Ovary (tissue), 7 donors: ENCODE measurements at regions not wholly inside any gene's neighbourhood (a gene's known extent, or its start where the extent isn't known, plus 50 kb on each side); places are given as distances from the start of the nearest gene placed in this dataset.

Experiments used
- DNase-seq, 5 donors: peaks; one replicate each; pipeline ENCODE4 v3.0.0-alpha.2; 2019 to 2020
- H3K27ac ChIP-seq, 2 donors: fragments of 200-600 bp; one replicate each; pipeline versions ENCODE4 v1.5.1 to v1.8.0; 2019 to 2022
- H3K27me3 ChIP-seq: fragments of 200-600 bp; one replicate; pipeline ENCODE4 v1.8.0; 2022
- H3K36me3 ChIP-seq: fragments of 200-600 bp; sonication (generic); one replicate; pipeline ENCODE4 v1.5.1; 2019
- H3K4me1 ChIP-seq: one replicate; pipeline ENCODE4 v1.8.1; 2013; ENCODE audit warnings: mild to moderate bottlenecking, moderate library complexity; ENCODE audit not compliant: insufficient read depth
- H3K4me3 ChIP-seq: fragments of 200-600 bp; sonication (generic); one replicate; pipeline ENCODE4 v1.5.1; 2017
- H3K9me3 ChIP-seq, 2 donors: fragments of 200-600 bp in 1 of 2; sonication (generic) in 1 of 2; one replicate each; pipeline versions ENCODE4 v1.5.1 to v1.8.1; 2013 to 2019; ENCODE audit warnings: mild to moderate bottlenecking in 1 of 2, moderate library complexity in 1 of 2
- CTCF ChIP-seq, 3 donors: fragments of 450-650 bp in 2 of 3; fragments of 200-600 bp in 1 of 3; IDR thresholded peaks; one replicate each; pipeline versions ENCODE4 v1.5.1 to v1.8.0; 2016 to 2022; ENCODE audit warnings: antibody characterized with exemption in 3 of 3, mild to moderate bottlenecking in 1 of 3
- EP300 ChIP-seq: sonication (generic); formaldehyde crosslinking; IDR thresholded peaks from one replicate; pipeline ENCODE4 v1.6.1; 2017; ENCODE audit warnings: antibody characterized with exemption
- POLR2A ChIP-seq: fragments of 450-650 bp; IDR thresholded peaks from one replicate; pipeline ENCODE4 v1.6.1; 2017; ENCODE audit warnings: antibody characterized with exemption, mild to moderate bottlenecking, moderate library complexity
- WGBS, 3 donors: extraction: QIAGEN DNeasy Blood & Tissue Kit in 1 of 3; methylation state at CpG; one replicate each; pipeline versions ENCODE4 v1.1.5 to v1.1.7; 2013 to 2017; 5-methylcytosine and 5-hydroxymethylcytosine counted together
- intact Hi-C, 4 donors: fragments of 100-400 bp; cut with DNase I; formaldehyde crosslinking; loops; one replicate each; pipeline versions ENCODE4 v1.11.0 to v1.15.1; 2022 to 2023
- donor health status: DM: no; HTN: no; CAD: no; lungs with moderate emphysema.
- donor health status: DM: no; HTN: no; CAD: no.
- donor health status: Bipolar disorder and iron deficiency.
- donor health status: DM: no; HTN: no; CAD: no.
- donor health status: DM: yes; HTN: yes; CAD: no.

- Histone ChIP-seq H3K9me3 (no peaks in the 10 kb centered on the region), H3K36me3 (no peaks in the 10 kb centered on the region), H3K4me1 (peaks cover 6% of the 10 kb centered on the region), H3K27me3 (no peaks in the 10 kb centered on the region), H3K4me3 (no peak overlapping the region), H3K27ac (no peak overlapping the region)
- intact Hi-C loops: no loop called here
- TF ChIP-seq POLR2A: no peak
- TF ChIP-seq CTCF (IDR thresholded peaks at IDR 0.05): no peak
- no peak for TF ChIP-seq EP300
- 87 to 94% (median 89%) methylated on average over 4 of the region's 4 CpGs for WGBS, 3 donors
- no peak for DNase-seq
These were observed 58.0 kb downstream of the SYNE3 start for GRCh38 chr14:95458459-95458858.

- intact Hi-C loops: no loop called here
- no peak for DNase-seq
- Histone ChIP-seq H3K4me3 (no peak overlapping the region), H3K4me1 (peaks cover 16% of the 10 kb centered on the region), H3K9me3 (no peaks in the 10 kb centered on the region), H3K27me3 (no peaks in the 10 kb centered on the region), H3K36me3 (no peaks in the 10 kb centered on the region), H3K27ac (no peak overlapping the region)
- 88 to 93% (median 89%) methylated on average over 8 of the region's 8 CpGs for WGBS, 3 donors
- TF ChIP-seq POLR2A: no peak
These were observed 60.2 kb downstream of the SYNE3 start for GRCh38 chr14:95456281-95456680.

GRCh38 chr14:95455246-95455645 is 61.2 kb downstream of the SYNE3 start:
- 90 to 97% (median 95%) methylated on average over 17 of the region's 17 CpGs for WGBS, 3 donors
- no peak for DNase-seq
- Histone ChIP-seq H3K4me3 (no peak overlapping the region), H3K36me3 (no peaks in the 10 kb centered on the region), H3K4me1 (peaks cover 14% of the 10 kb centered on the region), H3K27me3 (no peaks in the 10 kb centered on the region), H3K9me3 (no peaks in the 10 kb centered on the region), H3K27ac (no peak overlapping the region)
- intact Hi-C loops: no loop called here
- TF ChIP-seq EP300 (no peak), CTCF (IDR thresholded peaks at IDR 0.05) (no peak), POLR2A (no peak)

GRCh38 chr14:95453713-95453980 is 62.8 kb downstream of the SYNE3 start:
- TF ChIP-seq EP300 (no peak), POLR2A (no peak), CTCF (IDR thresholded peaks at IDR 0.05) (no peak)
- Histone ChIP-seq H3K27me3 (no peaks in the 10 kb centered on the region), H3K27ac (no peak overlapping the region), H3K4me3 (no peak overlapping the region), H3K36me3 (no peaks in the 10 kb centered on the region), H3K9me3 (no peaks in the 10 kb centered on the region), H3K4me1 (peaks cover 14% of the 10 kb centered on the region)
- DNase-seq: no peak
- intact Hi-C loops: no loop called here
- WGBS, 3 donors: 89 to 100% (median 94%) methylated on average over 1 of the region's 1 CpG

GRCh38 chr14:95452893-95453712 is 63.3 kb downstream of the SYNE3 start:
- no peaks in the 10 kb centered on the region for H3K36me3 ChIP-seq

More at GRCh38 chr14:95452893-95453712, 63.3 kb downstream of the SYNE3 start:
- TF ChIP-seq POLR2A (no peak), CTCF (IDR thresholded peaks at IDR 0.05) (no peak), EP300 (no peak)
- peaks cover 14% of the 10 kb centered on the region for H3K4me1 ChIP-seq
- peak in 3 of 5 donors; percentile 43 to 52 (median 46) for DNase-seq
- no peaks in the 10 kb centered on the region for H3K27me3 ChIP-seq
- no peak overlapping the region for H3K27ac ChIP-seq
- intact Hi-C loops: no loop called here
- no peak overlapping the region for H3K4me3 ChIP-seq
- H3K9me3 ChIP-seq: no peaks in the 10 kb centered on the region
- 53 to 61% (median 57%) methylated on average over 10 of the region's 10 CpGs for WGBS, 3 donors
